PC-3 (cell line): ENCODE measurements at regions not wholly inside any gene's neighbourhood (a gene's known extent, or its start where the extent isn't known, plus 50 kb on each side); places are given as distances from the start of the nearest gene placed in this dataset.
A peak's percentile ranks its signal among the peaks of the same experiment; 100 is the strongest.

Experiments used
- ATAC-seq: fragments of 200-7000 bp; cut with Tn5 transposase; 2 replicates; pipeline ENCODE4 v1.9.1; 2020; ENCODE audit warnings: mild to moderate bottlenecking, moderate library complexity
- BruUV-seq: library from RNA; stranded (reverse); fragments of 400-500 nt; replicated peaks from 2 replicates; lab custom pipeline; 2021; lab: Mats Ljungman, UMichigan
- CTCF ChIA-PET: fragments of 300-600 bp; sonication (Branson Sonifier 250); formaldehyde crosslinking; loops from one replicate; lab custom pipeline; 2022; ENCODE audit warnings: antibody characterized with exemption; lab: Charles Lee
- POLR2A ChIA-PET: fragments of 300-600 bp; sonication (Branson Sonifier 250); formaldehyde crosslinking; loops from one replicate; lab custom pipeline; 2022; ENCODE audit warnings: antibody characterized with exemption; ENCODE audit not compliant: unreplicated experiment; lab: Charles Lee
- DNase-seq: peaks from one replicate; pipeline ENCODE4 v3.0.0-alpha.2; 2015
- H2AFZ ChIP-seq: fragments of 300-600 bp; sonication (generic); 2 replicates; pipeline ENCODE4 v1.6.0; 2016; ENCODE audit warnings: antibody characterized with exemption, low read length
- H3F3A ChIP-seq: fragments of 300-600 bp; sonication (generic); one replicate; pipeline ENCODE4 v1.6.0; 2017; ENCODE audit warnings: antibody characterized with exemption, low read length, control low read depth, mild to moderate bottlenecking; ENCODE audit not compliant: unreplicated experiment
- H3K27ac ChIP-seq: fragments of 300-600 bp; sonication (generic); 2 replicates; pipeline ENCODE4 v1.5.1; 2016; ENCODE audit warnings: mild to moderate bottlenecking, low read length
- H3K27me3 ChIP-seq: fragments of 300-600 bp; sonication (generic); 2 replicates; pipeline ENCODE4 v1.6.1; 2016; ENCODE audit warnings: low read length, mixed read lengths
- H3K36me3 ChIP-seq: fragments of 300-600 bp; sonication (generic); 2 replicates; pipeline ENCODE4 v1.6.1; 2016; ENCODE audit warnings: low read depth, mixed run types, low read length, mixed read lengths
- H3K4me1 ChIP-seq: fragments of 300-600 bp; sonication (generic); 2 replicates; pipeline ENCODE4 v1.5.1; 2016; ENCODE audit warnings: low read length; ENCODE audit not compliant: insufficient read depth
- H3K4me2 ChIP-seq: fragments of 300-600 bp; sonication (generic); 2 replicates; pipeline ENCODE4 v1.6.0; 2016; ENCODE audit warnings: low read length
- H3K4me3 ChIP-seq: fragments of 300-600 bp; sonication (generic); 2 replicates; pipeline ENCODE4 v1.5.1; 2016; ENCODE audit warnings: mild to moderate bottlenecking, low read length, mixed read lengths
- H3K79me2 ChIP-seq: fragments of 300-600 bp; sonication (generic); 2 replicates; pipeline ENCODE4 v1.6.1; 2017; ENCODE audit warnings: low read length, mixed read lengths
- H3K9ac ChIP-seq: fragments of 300-600 bp; sonication (generic); 2 replicates; pipeline ENCODE4 v1.6.0; 2016; ENCODE audit warnings: mild to moderate bottlenecking, low read length
- H3K9me2 ChIP-seq: fragments of 300-600 bp; sonication (generic); replicated peaks from 2 replicates; pipeline ENCODE4 v1.6.1; 2016; ENCODE audit warnings: mixed run types, low read length, mixed read lengths
- H3K9me3 ChIP-seq: fragments of 300-600 bp; sonication (generic); 2 replicates; pipeline ENCODE4 v1.6.1; 2016; ENCODE audit warnings: low read length, mixed read lengths
- H4K20me1 ChIP-seq: fragments of 300-600 bp; sonication (generic); 2 replicates; pipeline ENCODE4 v1.6.1; 2016; ENCODE audit warnings: low read length, mixed read lengths
- CTCF ChIP-seq: fragments of 300-600 bp; sonication (generic); conservative IDR thresholded peaks from 2 replicates; pipeline ENCODE4 v1.5.1; 2017; ENCODE audit warnings: antibody characterized with exemption, low read depth, mild to moderate bottlenecking, low read length
- EZH2 ChIP-seq: fragments of 300-600 bp; sonication (generic); IDR thresholded peaks from one replicate; pipeline ENCODE4 v1.6.1; 2017; ENCODE audit warnings: antibody characterized with exemption, mild to moderate bottlenecking, low read length; ENCODE audit not compliant: unreplicated experiment
- EZH2phosphoT487 ChIP-seq: fragments of 300-600 bp; sonication (generic); IDR thresholded peaks from 2 replicates; pipeline ENCODE4 v1.6.1; 2018; ENCODE audit warnings: mild to moderate bottlenecking, antibody characterized with exemption, low read length, borderline replicate concordance
- intact Hi-C: fragments of 100-400 bp; cut with micrococcal nuclease; formaldehyde crosslinking; loops from 2 replicates; pipeline ENCODE4 v1.9.0; 2023

GRCh38 chr5:103435136-103435889 lies 127.3 kb downstream of the NUDT12 start:
- TF ChIP-seq EZH2 (no peak), EZH2phosphoT487 (no peak), CTCF (no peak)
- ChIA-PET POLR2A (interaction anchor here (0.7 kb wide), 1 partner anchor 12 kb away, joined by 12 read pairs; no protein-coding TSS in a partner anchor), CTCF (no interaction called here)
- Histone ChIP-seq H3K27me3 (no peaks in the 10 kb centered on the region), H3F3A (no peaks in the 10 kb centered on the region), H3K4me2 (no peak overlapping the region), H3K27ac (no peak overlapping the region), H3K9me3 (peaks cover 14% of the 10 kb centered on the region; the same call in 1 of the 2 replicates), H3K4me1 (peaks cover 15% of the 10 kb centered on the region), H3K36me3 (no peaks in the 10 kb centered on the region), H3K4me3 (no peak overlapping the region), H3K9me2 (no peaks in the 10 kb centered on the region), H3K9ac (no peak overlapping the region), H2AFZ (no peak overlapping the region), H3K79me2 (no peaks in the 10 kb centered on the region), H4K20me1 (no peaks in the 10 kb centered on the region)
- ATAC-seq = no peak
- intact Hi-C loops = no loop called here
- DNase-seq = no peak
- BruUV-seq = no TSS peak

GRCh38 chr5:103434057-103434456 lies 128.5 kb downstream of the NUDT12 start:
- ATAC-seq (no peak), DNase-seq (no peak)
- Histone ChIP-seq H3K9me2 (no peaks in the 10 kb centered on the region), H3K79me2 (no peaks in the 10 kb centered on the region), H3K9ac (no peak overlapping the region), H3K27me3 (no peaks in the 10 kb centered on the region), H3K4me2 (no peak overlapping the region), H3K4me1 (peaks cover 15% of the 10 kb centered on the region), H3K4me3 (no peak overlapping the region), H3K36me3 (no peaks in the 10 kb centered on the region), H4K20me1 (no peaks in the 10 kb centered on the region), H3F3A (no peaks in the 10 kb centered on the region), H2AFZ (no peak overlapping the region), H3K9me3 (peaks cover 1% of the 10 kb centered on the region; the same call in 1 of the 2 replicates), H3K27ac (no peak overlapping the region)
- CTCF ChIA-PET = no interaction called here
- POLR2A ChIA-PET = no interaction called here
- TF ChIP-seq EZH2 = no peak
- TF ChIP-seq EZH2phosphoT487 = no peak
- no peak for TF ChIP-seq CTCF
- BruUV-seq = no TSS peak
- intact Hi-C loops = loop anchor here (5.0 kb wide), 1 partner anchor 38 kb away; no protein-coding TSS in a partner anchor

GRCh38 chr5:103433211-103433610 lies 129.4 kb downstream of the NUDT12 start:
- no peaks in the 10 kb centered on the region for H3K79me2 ChIP-seq
- POLR2A ChIA-PET = no interaction called here
- no peaks in the 10 kb centered on the region for H3K9me3 ChIP-seq
- TF ChIP-seq CTCF = no peak
- ATAC-seq (peak; percentile 96), DNase-seq (peak; percentile 84)
- peak overlapping the region; percentile 45 for H3K27ac ChIP-seq
- H3K9me2 ChIP-seq = no peaks in the 10 kb centered on the region
- no peak overlapping the region for H3K4me3 ChIP-seq
- peak overlapping the region; percentile 49; the same call in 1 of the 2 replicates for H3K4me2 ChIP-seq
- no peak overlapping the region for H3K9ac ChIP-seq
- H3F3A ChIP-seq = no peaks in the 10 kb centered on the region
- no TSS peak for BruUV-seq
- no peaks in the 10 kb centered on the region for H3K27me3 ChIP-seq
- peak overlapping the region; percentile 30; the same call in 1 of the 2 replicates for H2AFZ ChIP-seq
- H3K4me1 ChIP-seq = peaks cover 15% of the 10 kb centered on the region
- CTCF ChIA-PET = no interaction called here
- no peaks in the 10 kb centered on the region for H3K36me3 ChIP-seq
- intact Hi-C loops = loop anchor here (5.0 kb wide), 1 partner anchor 39 kb away; no protein-coding TSS in a partner anchor
- H4K20me1 ChIP-seq = no peaks in the 10 kb centered on the region
